22Rv1 (cell line): ENCODE measurements at regions not wholly inside any gene's neighbourhood (a gene's known extent, or its start where the extent isn't known, plus 50 kb on each side); places are given as distances from the start of the nearest gene placed in this dataset.

Experiments used
- ZFX ChIP-seq: fragments of 450-650 bp; IDR thresholded peaks from 2 replicates; pipeline ENCODE4 v1.6.1; 2017; ENCODE audit warnings: antibody characterized with exemption, borderline replicate concordance
- TF ChIP-seq, protein P1 (sequence below): fragments of 450-650 bp; IDR thresholded peaks from 2 replicates; pipeline ENCODE4 v1.5.1; 2017; ENCODE audit warnings: mild to moderate bottlenecking

DNA sequence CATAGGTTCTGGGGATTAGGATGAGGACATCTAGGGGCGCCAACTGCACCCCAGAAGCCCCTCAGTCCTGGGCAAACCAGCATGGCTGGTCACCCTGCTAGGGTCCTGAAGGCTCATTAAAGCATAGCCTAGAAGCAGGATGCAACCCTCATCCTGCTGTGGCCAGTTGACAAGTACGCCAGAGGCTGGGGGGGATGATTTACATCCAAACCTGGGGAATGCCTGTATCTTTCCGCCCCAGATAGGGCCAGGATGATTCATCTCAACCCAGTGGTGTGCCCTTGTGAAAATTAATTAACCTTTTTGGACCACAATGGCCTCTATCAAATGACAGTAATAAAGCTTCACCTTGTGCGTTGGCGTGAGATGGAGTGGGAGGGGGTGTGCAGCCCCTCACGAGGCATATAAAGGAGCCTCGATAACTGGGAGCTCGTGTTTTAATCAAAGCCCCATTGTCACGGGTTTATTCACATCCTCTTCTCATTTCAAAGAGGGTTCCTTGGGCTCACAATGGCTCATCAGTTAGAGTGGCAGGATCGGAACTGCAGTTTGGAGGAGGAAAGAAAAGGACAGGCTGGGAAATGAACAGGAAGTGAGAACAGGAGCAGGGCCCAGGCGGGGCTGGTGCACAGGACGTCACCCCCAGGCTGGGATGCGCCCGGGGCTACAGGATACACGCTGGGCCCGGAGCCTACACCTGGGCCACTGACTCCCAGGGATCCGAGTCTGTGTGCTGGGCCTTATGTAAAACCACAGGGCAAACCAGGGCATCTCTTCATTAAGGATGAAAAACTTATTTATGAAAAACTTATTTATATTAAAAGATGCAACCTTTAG lies 121.8 kb upstream of the PHACTR3 start:
- TF ChIP-seq, protein P1, sequence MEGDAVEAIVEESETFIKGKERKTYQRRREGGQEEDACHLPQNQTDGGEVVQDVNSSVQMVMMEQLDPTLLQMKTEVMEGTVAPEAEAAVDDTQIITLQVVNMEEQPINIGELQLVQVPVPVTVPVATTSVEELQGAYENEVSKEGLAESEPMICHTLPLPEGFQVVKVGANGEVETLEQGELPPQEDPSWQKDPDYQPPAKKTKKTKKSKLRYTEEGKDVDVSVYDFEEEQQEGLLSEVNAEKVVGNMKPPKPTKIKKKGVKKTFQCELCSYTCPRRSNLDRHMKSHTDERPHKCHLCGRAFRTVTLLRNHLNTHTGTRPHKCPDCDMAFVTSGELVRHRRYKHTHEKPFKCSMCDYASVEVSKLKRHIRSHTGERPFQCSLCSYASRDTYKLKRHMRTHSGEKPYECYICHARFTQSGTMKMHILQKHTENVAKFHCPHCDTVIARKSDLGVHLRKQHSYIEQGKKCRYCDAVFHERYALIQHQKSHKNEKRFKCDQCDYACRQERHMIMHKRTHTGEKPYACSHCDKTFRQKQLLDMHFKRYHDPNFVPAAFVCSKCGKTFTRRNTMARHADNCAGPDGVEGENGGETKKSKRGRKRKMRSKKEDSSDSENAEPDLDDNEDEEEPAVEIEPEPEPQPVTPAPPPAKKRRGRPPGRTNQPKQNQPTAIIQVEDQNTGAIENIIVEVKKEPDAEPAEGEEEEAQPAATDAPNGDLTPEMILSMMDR, result no peak
- no peak for TF ChIP-seq ZFX
